ENCODE measurements at regions not wholly inside any gene's neighbourhood (a gene's known extent, or its start where the extent isn't known, plus 50 kb on each side); places are given as distances from the start of the nearest gene placed in this dataset.

- Histone ChIP-seq H3K36me3 (ENCODE audit: control insufficient read depth in 2 of 2, extremely low read depth in 1 of 2, insufficient read depth in 2 of 2, low read length in 2 of 2) (no peaks in the 10 kb centered on the region), H3K9ac (replicated peaks; ENCODE audit: extremely low read depth, insufficient read depth, low read length) (no peak overlapping the region), H4K20me1 (replicated peaks; ENCODE audit: control insufficient read depth, extremely low read depth, insufficient read depth, low read length) (no peaks in the 10 kb centered on the region), H3K27ac (ENCODE audit: insufficient read depth, low read depth, low read length) (no peak overlapping the region), H3K4me2 (ENCODE audit: insufficient read depth, low read length) (no peak overlapping the region), H3K4me3 (replicated peaks in 1 of 3; ENCODE audit: insufficient read depth in 1 of 3, low read depth in 1 of 3, low read length in 3 of 3) (no peak overlapping the region), H3K9me1 (replicated peaks; ENCODE audit: control insufficient read depth, extremely low read depth, insufficient read depth, low read length) (no peaks in the 10 kb centered on the region), H3K79me2 (ENCODE audit: control insufficient read depth, insufficient read depth, low read length) (no peaks in the 10 kb centered on the region), H2AFZ (ENCODE audit: low read depth, low read length) (no peak overlapping the region), H3K27me3 (ENCODE audit: control insufficient read depth in 2 of 2, insufficient read depth in 2 of 2, low read length in 2 of 2) (no peaks in the 10 kb centered on the region), H3K9me3 (replicated peaks; ENCODE audit: control insufficient read depth, insufficient read depth, low read length) (no peaks in the 10 kb centered on the region), H3K4me1 (ENCODE audit: control insufficient read depth, extremely low read depth, insufficient read depth, low read length) (no peaks in the 10 kb centered on the region)
- CTCF ChIA-PET = interaction anchor here (1.0 to 3.8 kb wide), 5 partner anchors 12 to 206 kb away, joined by 3 to 21 read pairs (median 4); no protein-coding TSS in a partner anchor
- DNase-seq (ENCODE audit: low read depth, low spot score) (no peak), FAIRE-seq (no peak)
- intact Hi-C loops (cut with micrococcal nuclease) (no loop called here), dilution Hi-C loops (cut with MboI; ENCODE audit: extremely low pct_ligation_motif_present, low sequenced_read_pairs) (no loop called here)
- POLR2A ChIA-PET = no interaction called here
- no peak for TF ChIP-seq JUN (IDR thresholded peaks at IDR 0.05; ENCODE audit: borderline replicate concordance, insufficient read depth, insufficient read length, low read depth)
- no peak for TF ChIP-seq EZH2 (IDR thresholded peaks at IDR 0.05; ENCODE audit: borderline replicate concordance, low read depth, low read length, severe bottlenecking)
- no peak for TF ChIP-seq GATA2 (IDR thresholded peaks at IDR 0.05; ENCODE audit: insufficient read depth, insufficient read length, low read depth, low read length)
- no TSS peak for BruUV-seq (replicated peaks)
These were observed 125.3 kb upstream of the C1QTNF9B start for GRCh38 chr13:24022568-24022967.

- Histone ChIP-seq H3K4me3 (replicated peaks in 1 of 3; ENCODE audit: insufficient read depth in 1 of 3, low read depth in 1 of 3, low read length in 3 of 3) (no peak overlapping the region), H3K9me3 (replicated peaks; ENCODE audit: control insufficient read depth, insufficient read depth, low read length) (no peaks in the 10 kb centered on the region), H4K20me1 (replicated peaks; ENCODE audit: control insufficient read depth, extremely low read depth, insufficient read depth, low read length) (no peaks in the 10 kb centered on the region), H2AFZ (ENCODE audit: low read depth, low read length) (no peak overlapping the region), H3K79me2 (ENCODE audit: control insufficient read depth, insufficient read depth, low read length) (no peaks in the 10 kb centered on the region), H3K9me1 (replicated peaks; ENCODE audit: control insufficient read depth, extremely low read depth, insufficient read depth, low read length) (no peaks in the 10 kb centered on the region), H3K27ac (ENCODE audit: insufficient read depth, low read depth, low read length) (no peak overlapping the region), H3K36me3 (ENCODE audit: control insufficient read depth in 2 of 2, extremely low read depth in 1 of 2, insufficient read depth in 2 of 2, low read length in 2 of 2) (no peaks in the 10 kb centered on the region), H3K4me2 (ENCODE audit: insufficient read depth, low read length) (no peak overlapping the region), H3K9ac (replicated peaks; ENCODE audit: extremely low read depth, insufficient read depth, low read length) (no peak overlapping the region), H3K27me3 (ENCODE audit: control insufficient read depth in 2 of 2, insufficient read depth in 2 of 2, low read length in 2 of 2) (no peaks in the 10 kb centered on the region), H3K4me1 (ENCODE audit: control insufficient read depth, extremely low read depth, insufficient read depth, low read length) (no peaks in the 10 kb centered on the region)
- TF ChIP-seq CTCF (IDR thresholded peaks at IDR 0.05; ENCODE audit: extremely low read depth in 1 of 2, insufficient read depth in 1 of 2, low read depth in 1 of 2, low read length in 2 of 2) = no peak
- TF ChIP-seq POLR2A (IDR thresholded peaks at IDR 0.05; ENCODE audit: low read depth, low read length) = no peak
- TF ChIP-seq JUN (IDR thresholded peaks at IDR 0.05; ENCODE audit: borderline replicate concordance, insufficient read depth, insufficient read length, low read depth) = no peak
- no peak for TF ChIP-seq POLR2AphosphoS5 (IDR thresholded peaks at IDR 0.05; ENCODE audit: insufficient read depth, low read depth, low read length)
- TF ChIP-seq GATA2 (IDR thresholded peaks at IDR 0.05; ENCODE audit: insufficient read depth, insufficient read length, low read depth, low read length) = no peak
- no peak for TF ChIP-seq MAX (IDR thresholded peaks at IDR 0.05; ENCODE audit: insufficient read depth, insufficient read length)
- TF ChIP-seq FOS (IDR thresholded peaks at IDR 0.05; ENCODE audit: borderline replicate concordance, insufficient read depth, low read length) = no peak
- TF ChIP-seq MYC (IDR thresholded peaks at IDR 0.05; ENCODE audit: low read depth, low read length) = no peak
- no peak for TF ChIP-seq EZH2 (IDR thresholded peaks at IDR 0.05; ENCODE audit: borderline replicate concordance, low read depth, low read length, severe bottlenecking)
- dilution Hi-C loops (cut with MboI; ENCODE audit: extremely low pct_ligation_motif_present, low sequenced_read_pairs) (no loop called here), intact Hi-C loops (cut with micrococcal nuclease) (no loop called here)
- ChIA-PET POLR2A (no interaction called here), CTCF (interaction anchor here (1.0 to 3.0 kb wide), 4 partner anchors 31 to 206 kb away, joined by 4 to 13 read pairs (median 8); no protein-coding TSS in a partner anchor)
- DNase-seq (ENCODE audit: low read depth, low spot score) (no peak), FAIRE-seq (no peak)
- no TSS peak for BruUV-seq (replicated peaks)
These were observed 125.8 kb upstream of the C1QTNF9B start for GRCh38 chr13:24023073-24023472.

All from endothelial cell of umbilical vein (primary cell).